HepG2 (cell line): ENCODE measurements at regions not wholly inside any gene's neighbourhood (a gene's known extent, or its start where the extent isn't known, plus 50 kb on each side); places are given as distances from the start of the nearest gene placed in this dataset.

Experiments used
- ARNT2 ChIP-seq: sonication (generic); formaldehyde crosslinking; IDR thresholded peaks from 2 replicates; pipeline ENCODE4 v1.8.0; 2022; ENCODE audit warnings: mild to moderate bottlenecking, low read depth, missing genetic modification reagents, moderate library complexity
- GATA4 ChIP-seq: sonication (generic); IDR thresholded peaks from 2 replicates; pipeline ENCODE4 v1.6.1; 2016; ENCODE audit warnings: antibody characterized with exemption, low read depth, borderline replicate concordance
- LRRFIP1 ChIP-seq: sonication (generic); formaldehyde crosslinking; conservative IDR thresholded peaks from 2 replicates; pipeline ENCODE4 v1.4.0; 2020; ENCODE audit warnings: missing genetic modification reagents
- MEF2D ChIP-seq: sonication (generic); formaldehyde crosslinking; IDR thresholded peaks from 2 replicates; pipeline ENCODE4 v1.5.1; 2020; ENCODE audit warnings: mild to moderate bottlenecking, missing genetic modification reagents
- NAIF1 ChIP-seq: sonication (generic); formaldehyde crosslinking; IDR thresholded peaks from 2 replicates; pipeline ENCODE4 v1.5.0; 2020; ENCODE audit warnings: mild to moderate bottlenecking, missing genetic modification reagents, borderline replicate concordance
- NCOA5 ChIP-seq: sonication (generic); formaldehyde crosslinking; IDR thresholded peaks from 2 replicates; pipeline ENCODE4 v1.4.0; 2020; ENCODE audit warnings: missing genetic modification reagents
- NR3C1 ChIP-seq: sonication (generic); formaldehyde crosslinking; IDR thresholded peaks from 2 replicates; pipeline ENCODE4 v1.4.0; 2020; ENCODE audit warnings: missing genetic modification reagents
- POGZ ChIP-seq: sonication (generic); formaldehyde crosslinking; IDR thresholded peaks from 2 replicates; pipeline ENCODE4 v1.4.0; 2020; ENCODE audit warnings: mild to moderate bottlenecking, missing genetic modification reagents
- REXO4 ChIP-seq: sonication (generic); formaldehyde crosslinking; IDR thresholded peaks from 2 replicates; pipeline ENCODE4 v1.8.0; 2022; ENCODE audit warnings: missing genetic modification reagents, mild to moderate bottlenecking, borderline replicate concordance
- RFXAP ChIP-seq: sonication (generic); formaldehyde crosslinking; IDR thresholded peaks from 2 replicates; pipeline ENCODE4 v1.4.0; 2020; ENCODE audit warnings: missing genetic modification reagents, borderline replicate concordance
- SOX6 ChIP-seq, 2 experiments: fragments of 450-650 bp in 1 of 2; sonication (generic) in 1 of 2; formaldehyde crosslinking in 1 of 2; IDR thresholded peaks; 2 replicates each; pipeline versions ENCODE4 v1.4.0 to v1.6.1; 2017 to 2020; ENCODE audit warnings: antibody characterized with exemption in 1 of 2, mild to moderate bottlenecking in 1 of 2, missing genetic modification reagents in 1 of 2
- TBX2 ChIP-seq: sonication (generic); formaldehyde crosslinking; IDR thresholded peaks from 2 replicates; pipeline ENCODE4 v1.5.0; 2020; ENCODE audit warnings: missing genetic modification reagents, mild to moderate bottlenecking, borderline replicate concordance
- TEF ChIP-seq: sonication (generic); formaldehyde crosslinking; IDR thresholded peaks from 2 replicates; pipeline ENCODE4 v1.5.0; 2020; ENCODE audit warnings: missing genetic modification reagents
- TFE3 ChIP-seq: IDR thresholded peaks from 2 replicates; pipeline ENCODE4 v1.6.1; 2016
- ZEB1 ChIP-seq: IDR thresholded peaks from 2 replicates; pipeline ENCODE4 v1.6.1; 2012; ENCODE audit warnings: mild to moderate bottlenecking, low read depth, inconsistent platforms; ENCODE audit not compliant: insufficient replicate concordance
- ZNF563 ChIP-seq: sonication (generic); formaldehyde crosslinking; IDR thresholded peaks from 2 replicates; pipeline ENCODE4 v1.8.0; 2022; ENCODE audit warnings: mild to moderate bottlenecking, moderate library complexity, missing genetic modification reagents
- ZNF703 ChIP-seq: sonication (generic); formaldehyde crosslinking; IDR thresholded peaks from 2 replicates; pipeline ENCODE4 v1.5.1; 2020; ENCODE audit warnings: missing genetic modification reagents, mild to moderate bottlenecking, moderate library complexity, borderline replicate concordance
- ZNF747 ChIP-seq: sonication (generic); formaldehyde crosslinking; IDR thresholded peaks from 2 replicates; pipeline ENCODE4 v1.8.1; 2023; ENCODE audit warnings: missing genetic modification reagents, mild to moderate bottlenecking, borderline replicate concordance
- TF ChIP-seq, protein P1 (sequence below): sonication (generic); formaldehyde crosslinking; IDR thresholded peaks from 2 replicates; pipeline ENCODE4 v1.5.0; 2020; ENCODE audit warnings: mild to moderate bottlenecking, missing genetic modification reagents, moderate library complexity
- TF ChIP-seq, protein P2 (sequence below): sonication (generic); formaldehyde crosslinking; conservative IDR thresholded peaks from 2 replicates; pipeline ENCODE4 v1.8.0; 2022; ENCODE audit warnings: low read depth, missing genetic modification reagents
- TF ChIP-seq, protein P3 (sequence below): IDR thresholded peaks from 2 replicates; pipeline ENCODE4 v1.6.1; 2016

DNA sequence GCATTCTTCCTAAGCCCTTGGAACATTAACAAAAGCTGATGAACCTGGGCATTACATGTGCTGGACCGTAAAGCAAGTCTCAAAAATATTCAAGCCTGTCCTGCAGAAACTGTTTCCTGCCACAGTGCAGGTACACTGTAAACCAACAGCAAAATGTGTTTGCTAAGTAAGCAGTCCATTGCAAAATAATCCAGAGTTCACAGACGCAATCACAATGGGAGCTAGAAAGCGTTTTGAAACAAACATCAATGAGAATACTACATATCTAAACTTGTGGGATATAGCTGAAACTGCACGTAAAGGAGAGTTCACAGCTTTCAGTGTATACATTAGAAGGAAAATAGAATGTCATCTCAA, 61.6 kb downstream of the RGS12 start (continued):
- TF ChIP-seq REXO4 (CRISPR knock-in tag) (no peak), TBX2 (peak; percentile 96), NAIF1 (CRISPR knock-in tag) (peak; percentile 61; the same call in 1 of the 2 replicates), ZNF747 (CRISPR knock-in tag) (no peak; the same call in 1 of the 2 replicates), MEF2D (CRISPR knock-in tag) (peak; percentile 88), GATA4 (peak; percentile 87; the same call in 1 of the 2 replicates), TEF (no peak), TFE3 (peak; percentile 45; the same call in 1 of the 2 replicates), ZEB1 (peak; percentile 82), ZNF703 (no peak), SOX6 (IDR thresholded peaks at IDR 0.05) (no peak), SOX6 (CRISPR knock-in tag; IDR thresholded peaks at IDR 0.05) (peak; percentile 99), POGZ (CRISPR knock-in tag) (peak; percentile 89), LRRFIP1 (CRISPR knock-in tag) (no peak), ARNT2 (CRISPR knock-in tag) (0 out of 2 replicates have a peak, but pooled peaks have one; percentile 38), RFXAP (CRISPR knock-in tag) (0 out of 2 replicates have a peak, but pooled peaks have one; percentile 56), NR3C1 (CRISPR knock-in tag) (no peak), ZNF563 (CRISPR knock-in tag) (no peak), NCOA5 (CRISPR knock-in tag) (no peak)
- TF ChIP-seq, protein P1, sequence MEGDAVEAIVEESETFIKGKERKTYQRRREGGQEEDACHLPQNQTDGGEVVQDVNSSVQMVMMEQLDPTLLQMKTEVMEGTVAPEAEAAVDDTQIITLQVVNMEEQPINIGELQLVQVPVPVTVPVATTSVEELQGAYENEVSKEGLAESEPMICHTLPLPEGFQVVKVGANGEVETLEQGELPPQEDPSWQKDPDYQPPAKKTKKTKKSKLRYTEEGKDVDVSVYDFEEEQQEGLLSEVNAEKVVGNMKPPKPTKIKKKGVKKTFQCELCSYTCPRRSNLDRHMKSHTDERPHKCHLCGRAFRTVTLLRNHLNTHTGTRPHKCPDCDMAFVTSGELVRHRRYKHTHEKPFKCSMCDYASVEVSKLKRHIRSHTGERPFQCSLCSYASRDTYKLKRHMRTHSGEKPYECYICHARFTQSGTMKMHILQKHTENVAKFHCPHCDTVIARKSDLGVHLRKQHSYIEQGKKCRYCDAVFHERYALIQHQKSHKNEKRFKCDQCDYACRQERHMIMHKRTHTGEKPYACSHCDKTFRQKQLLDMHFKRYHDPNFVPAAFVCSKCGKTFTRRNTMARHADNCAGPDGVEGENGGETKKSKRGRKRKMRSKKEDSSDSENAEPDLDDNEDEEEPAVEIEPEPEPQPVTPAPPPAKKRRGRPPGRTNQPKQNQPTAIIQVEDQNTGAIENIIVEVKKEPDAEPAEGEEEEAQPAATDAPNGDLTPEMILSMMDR (CRISPR knock-in tag) = peak; percentile 22; the same call in 1 of the 2 replicates
- TF ChIP-seq, protein P2, sequence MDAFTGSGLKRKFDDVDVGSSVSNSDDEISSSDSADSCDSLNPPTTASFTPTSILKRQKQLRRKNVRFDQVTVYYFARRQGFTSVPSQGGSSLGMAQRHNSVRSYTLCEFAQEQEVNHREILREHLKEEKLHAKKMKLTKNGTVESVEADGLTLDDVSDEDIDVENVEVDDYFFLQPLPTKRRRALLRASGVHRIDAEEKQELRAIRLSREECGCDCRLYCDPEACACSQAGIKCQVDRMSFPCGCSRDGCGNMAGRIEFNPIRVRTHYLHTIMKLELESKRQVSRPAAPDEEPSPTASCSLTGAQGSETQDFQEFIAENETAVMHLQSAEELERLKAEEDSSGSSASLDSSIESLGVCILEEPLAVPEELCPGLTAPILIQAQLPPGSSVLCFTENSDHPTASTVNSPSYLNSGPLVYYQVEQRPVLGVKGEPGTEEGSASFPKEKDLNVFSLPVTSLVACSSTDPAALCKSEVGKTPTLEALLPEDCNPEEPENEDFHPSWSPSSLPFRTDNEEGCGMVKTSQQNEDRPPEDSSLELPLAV = no peak
- TF ChIP-seq, protein P3, sequence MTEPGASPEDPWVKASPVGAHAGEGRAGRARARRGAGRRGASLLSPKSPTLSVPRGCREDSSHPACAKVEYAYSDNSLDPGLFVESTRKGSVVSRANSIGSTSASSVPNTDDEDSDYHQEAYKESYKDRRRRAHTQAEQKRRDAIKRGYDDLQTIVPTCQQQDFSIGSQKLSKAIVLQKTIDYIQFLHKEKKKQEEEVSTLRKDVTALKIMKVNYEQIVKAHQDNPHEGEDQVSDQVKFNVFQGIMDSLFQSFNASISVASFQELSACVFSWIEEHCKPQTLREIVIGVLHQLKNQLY = peak; percentile 87
